Right atrium auricular region (tissue), 2 donors: ENCODE measurements at regions not wholly inside any gene's neighbourhood (a gene's known extent, or its start where the extent isn't known, plus 50 kb on each side); places are given as distances from the start of the nearest gene placed in this dataset.
A peak's percentile ranks its signal among the peaks of the same experiment; 100 is the strongest.

ENCODE experiments used
- DNase-seq: peaks from one replicate; pipeline ENCODE4 v3.0.0-alpha.2; 2019; ENCODE audit warnings: low spot score
- H3K27ac ChIP-seq, 2 donors: fragments of 200-600 bp; sonication (generic); 1 replicate in 1 of 2; 2 replicates in 1 of 2; pipeline ENCODE4 v1.5.1; 2016 to 2019
- H3K27me3 ChIP-seq, 2 donors: fragments of 200-600 bp; sonication (generic); one replicate each; pipeline versions ENCODE4 v1.5.1 to v1.6.0; 2017 to 2019
- H3K36me3 ChIP-seq: fragments of 200-600 bp; sonication (generic); one replicate; pipeline ENCODE4 v1.5.1; 2016
- H3K4me1 ChIP-seq, 2 donors: fragments of 200-600 bp; sonication (generic); one replicate each; pipeline versions ENCODE4 v1.5.1 to v1.6.0; 2017 to 2019
- H3K4me3 ChIP-seq, 2 donors: fragments of 200-600 bp; sonication (generic); 1 replicate in 1 of 2; 2 replicates in 1 of 2; pipeline ENCODE4 v1.5.1; 2017 to 2019; ENCODE audit warnings: mild to moderate bottlenecking in 1 of 2, moderate library complexity in 1 of 2
- H3K9me3 ChIP-seq, 2 donors: fragments of 200-600 bp; sonication (generic); one replicate each; pipeline ENCODE4 v1.5.1; 2019
- TF ChIP-seq, protein P1 (sequence below), 2 donors: fragments of 200-600 bp; sonication (generic); IDR thresholded peaks; one replicate each; pipeline ENCODE4 v1.5.1; 2019; ENCODE audit warnings: antibody characterized with exemption in 2 of 2

DNA sequence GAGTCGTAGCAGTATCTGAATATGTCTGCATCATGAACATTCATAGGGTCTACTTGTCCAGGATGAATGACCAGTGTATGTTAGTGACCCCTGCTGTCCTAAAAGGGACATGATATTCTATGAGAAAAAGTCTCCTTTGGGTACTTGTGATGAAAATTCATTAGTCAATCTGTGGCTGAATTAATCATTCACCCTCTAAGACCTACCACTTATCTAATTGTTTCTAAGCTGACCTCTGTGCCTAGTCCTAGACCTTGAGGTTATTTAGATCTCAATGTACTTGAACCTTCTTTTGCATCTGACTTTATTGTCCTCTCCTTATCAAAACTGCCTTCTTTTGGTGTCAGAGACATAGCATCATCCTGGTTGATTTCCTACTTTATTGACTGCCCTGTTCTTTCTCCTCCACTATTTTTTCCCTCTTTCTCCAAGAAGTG is 799.3 kb downstream of the DIPK2A start:
- DNase-seq, result no peak
- no peak overlapping the region for H3K4me3 ChIP-seq
- TF ChIP-seq, protein P1, sequence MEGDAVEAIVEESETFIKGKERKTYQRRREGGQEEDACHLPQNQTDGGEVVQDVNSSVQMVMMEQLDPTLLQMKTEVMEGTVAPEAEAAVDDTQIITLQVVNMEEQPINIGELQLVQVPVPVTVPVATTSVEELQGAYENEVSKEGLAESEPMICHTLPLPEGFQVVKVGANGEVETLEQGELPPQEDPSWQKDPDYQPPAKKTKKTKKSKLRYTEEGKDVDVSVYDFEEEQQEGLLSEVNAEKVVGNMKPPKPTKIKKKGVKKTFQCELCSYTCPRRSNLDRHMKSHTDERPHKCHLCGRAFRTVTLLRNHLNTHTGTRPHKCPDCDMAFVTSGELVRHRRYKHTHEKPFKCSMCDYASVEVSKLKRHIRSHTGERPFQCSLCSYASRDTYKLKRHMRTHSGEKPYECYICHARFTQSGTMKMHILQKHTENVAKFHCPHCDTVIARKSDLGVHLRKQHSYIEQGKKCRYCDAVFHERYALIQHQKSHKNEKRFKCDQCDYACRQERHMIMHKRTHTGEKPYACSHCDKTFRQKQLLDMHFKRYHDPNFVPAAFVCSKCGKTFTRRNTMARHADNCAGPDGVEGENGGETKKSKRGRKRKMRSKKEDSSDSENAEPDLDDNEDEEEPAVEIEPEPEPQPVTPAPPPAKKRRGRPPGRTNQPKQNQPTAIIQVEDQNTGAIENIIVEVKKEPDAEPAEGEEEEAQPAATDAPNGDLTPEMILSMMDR (IDR thresholded peaks at IDR 0.05), result peak in 1 of 2 donors; percentile 54
- no peaks in the 10 kb centered on the region for H3K27me3 ChIP-seq
- no peaks in the 10 kb centered on the region for H3K4me1 ChIP-seq
- no peaks in the 10 kb centered on the region for H3K36me3 ChIP-seq
- H3K9me3 ChIP-seq, result no peaks in the 10 kb centered on the region
- no peak overlapping the region for H3K27ac ChIP-seq

DNA sequence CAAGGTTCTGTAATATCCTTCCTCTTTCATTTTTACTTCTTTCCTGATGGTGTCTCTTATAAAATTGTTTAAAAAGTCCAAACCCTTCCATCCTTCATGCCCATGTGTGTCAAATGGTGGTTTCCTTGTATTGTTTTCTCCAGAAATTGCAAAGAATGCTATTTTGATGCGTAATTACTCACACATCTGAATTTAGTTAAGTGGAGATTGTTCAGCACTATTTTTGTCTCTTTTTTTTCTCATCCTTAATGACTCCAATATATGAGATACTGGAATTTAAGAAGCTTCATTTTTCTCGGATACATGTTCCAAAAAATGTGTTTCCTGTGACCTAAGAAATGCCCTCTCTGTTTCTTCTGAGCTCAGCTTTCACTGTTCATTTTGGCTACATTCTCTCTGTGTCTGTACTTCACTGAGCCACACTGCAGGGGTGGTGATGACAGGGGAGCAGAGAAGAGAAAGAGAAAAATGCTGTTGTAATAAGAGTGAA is 799.8 kb downstream of the DIPK2A start:
- Histone ChIP-seq H3K9me3 (no peaks in the 10 kb centered on the region), H3K4me1 (no peaks in the 10 kb centered on the region), H3K27ac (no peak overlapping the region), H3K4me3 (no peak overlapping the region), H3K27me3 (no peaks in the 10 kb centered on the region), H3K36me3 (no peaks in the 10 kb centered on the region)
- DNase-seq, result no peak
- TF ChIP-seq, protein P1 (IDR thresholded peaks at IDR 0.05), result no peak

DNA sequence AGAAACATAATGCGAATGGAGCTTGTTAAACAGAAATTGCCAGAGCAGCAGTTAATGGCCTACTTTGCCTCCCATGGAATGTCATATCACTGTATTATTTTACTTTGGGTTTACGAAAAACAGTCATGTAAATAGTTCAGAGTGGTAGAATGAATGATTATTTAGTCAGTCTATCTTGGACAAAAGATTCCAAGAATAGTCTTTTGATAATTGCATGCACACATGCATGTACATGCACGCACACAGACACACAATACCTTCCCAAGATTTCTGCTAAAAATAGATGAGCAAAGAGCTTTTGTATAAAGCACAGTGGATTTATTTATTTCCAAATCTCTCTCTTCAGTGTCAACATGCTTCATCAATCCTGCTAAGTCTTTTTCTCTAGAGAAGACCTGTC is 800.7 kb downstream of the DIPK2A start:
- Histone ChIP-seq H3K36me3 (no peaks in the 10 kb centered on the region), H3K27me3 (no peaks in the 10 kb centered on the region), H3K9me3 (no peaks in the 10 kb centered on the region), H3K4me3 (no peak overlapping the region), H3K27ac (no peak overlapping the region), H3K4me1 (no peaks in the 10 kb centered on the region)
- TF ChIP-seq, protein P1 (IDR thresholded peaks at IDR 0.05), result no peak
- DNase-seq, result no peak

DNA sequence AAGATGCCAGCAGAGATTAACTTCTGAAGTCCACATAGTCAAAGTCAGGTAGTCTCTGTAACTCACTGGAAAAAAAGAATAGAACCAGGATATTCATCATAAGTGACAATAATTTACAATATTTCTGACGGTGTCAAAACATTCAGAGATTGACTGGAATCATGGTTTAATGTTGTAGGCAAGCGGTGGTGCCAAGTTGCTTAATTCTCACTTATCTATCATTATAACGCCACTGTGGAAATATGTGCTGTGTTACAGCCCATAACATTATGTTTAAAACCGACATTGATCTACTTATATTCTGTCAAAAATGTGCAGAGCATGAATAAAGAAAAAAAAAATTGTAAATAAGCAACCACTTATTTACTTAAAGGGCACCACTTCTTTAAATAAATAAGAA is 801.7 kb downstream of the DIPK2A start:
- Histone ChIP-seq H3K4me1 (no peaks in the 10 kb centered on the region), H3K9me3 (no peaks in the 10 kb centered on the region), H3K27ac (no peak overlapping the region), H3K36me3 (no peaks in the 10 kb centered on the region), H3K4me3 (no peak overlapping the region), H3K27me3 (no peaks in the 10 kb centered on the region)
- DNase-seq, result no peak
- TF ChIP-seq, protein P1 (IDR thresholded peaks at IDR 0.05), result no peak

- no peak overlapping the region for H3K27ac ChIP-seq
- no peaks in the 10 kb centered on the region for H3K9me3 ChIP-seq
- DNase-seq, result no peak
- no peaks in the 10 kb centered on the region for H3K36me3 ChIP-seq
- TF ChIP-seq, protein P1 (IDR thresholded peaks at IDR 0.05), result no peak
- no peaks in the 10 kb centered on the region for H3K27me3 ChIP-seq
- H3K4me3 ChIP-seq, result no peak overlapping the region
- no peaks in the 10 kb centered on the region for H3K4me1 ChIP-seq
Observed at GRCh38 chr3:144774897-144775296, 803.3 kb downstream of the DIPK2A start.

GRCh38 chr3:144775551-144775950 is 803.9 kb downstream of the DIPK2A start:
- TF ChIP-seq, protein P1 (IDR thresholded peaks at IDR 0.05), result no peak
- H3K27ac ChIP-seq, result no peak overlapping the region
- no peaks in the 10 kb centered on the region for H3K9me3 ChIP-seq
- no peak for DNase-seq
- no peaks in the 10 kb centered on the region for H3K36me3 ChIP-seq
- H3K4me3 ChIP-seq, result no peak overlapping the region
- no peaks in the 10 kb centered on the region for H3K27me3 ChIP-seq
- H3K4me1 ChIP-seq, result no peaks in the 10 kb centered on the region
